ENCODE measurements at regions not wholly inside any gene's neighbourhood (a gene's known extent, or its start where the extent isn't known, plus 50 kb on each side); places are given as distances from the start of the nearest gene placed in this dataset.

DNA sequence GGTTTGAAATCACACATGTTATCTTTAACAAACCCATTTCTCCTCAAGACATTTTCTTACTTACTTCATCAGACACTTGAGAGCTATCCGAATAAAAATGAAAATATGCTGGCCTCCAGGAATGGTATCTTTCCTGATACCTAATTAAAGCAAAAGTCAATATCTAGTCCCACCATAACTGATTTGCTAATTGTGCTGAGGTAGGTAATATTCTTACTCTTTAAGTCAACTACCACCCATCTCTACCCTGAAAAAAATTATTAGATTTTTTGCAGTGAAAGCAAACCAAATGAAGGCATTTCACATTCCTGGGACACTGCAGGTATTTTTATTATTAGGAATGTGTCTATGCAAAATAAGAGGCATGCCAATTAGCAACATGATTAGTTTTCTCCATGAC, 175.8 kb downstream of the QDPR start (continued):
- TF ChIP-seq, protein P1, sequence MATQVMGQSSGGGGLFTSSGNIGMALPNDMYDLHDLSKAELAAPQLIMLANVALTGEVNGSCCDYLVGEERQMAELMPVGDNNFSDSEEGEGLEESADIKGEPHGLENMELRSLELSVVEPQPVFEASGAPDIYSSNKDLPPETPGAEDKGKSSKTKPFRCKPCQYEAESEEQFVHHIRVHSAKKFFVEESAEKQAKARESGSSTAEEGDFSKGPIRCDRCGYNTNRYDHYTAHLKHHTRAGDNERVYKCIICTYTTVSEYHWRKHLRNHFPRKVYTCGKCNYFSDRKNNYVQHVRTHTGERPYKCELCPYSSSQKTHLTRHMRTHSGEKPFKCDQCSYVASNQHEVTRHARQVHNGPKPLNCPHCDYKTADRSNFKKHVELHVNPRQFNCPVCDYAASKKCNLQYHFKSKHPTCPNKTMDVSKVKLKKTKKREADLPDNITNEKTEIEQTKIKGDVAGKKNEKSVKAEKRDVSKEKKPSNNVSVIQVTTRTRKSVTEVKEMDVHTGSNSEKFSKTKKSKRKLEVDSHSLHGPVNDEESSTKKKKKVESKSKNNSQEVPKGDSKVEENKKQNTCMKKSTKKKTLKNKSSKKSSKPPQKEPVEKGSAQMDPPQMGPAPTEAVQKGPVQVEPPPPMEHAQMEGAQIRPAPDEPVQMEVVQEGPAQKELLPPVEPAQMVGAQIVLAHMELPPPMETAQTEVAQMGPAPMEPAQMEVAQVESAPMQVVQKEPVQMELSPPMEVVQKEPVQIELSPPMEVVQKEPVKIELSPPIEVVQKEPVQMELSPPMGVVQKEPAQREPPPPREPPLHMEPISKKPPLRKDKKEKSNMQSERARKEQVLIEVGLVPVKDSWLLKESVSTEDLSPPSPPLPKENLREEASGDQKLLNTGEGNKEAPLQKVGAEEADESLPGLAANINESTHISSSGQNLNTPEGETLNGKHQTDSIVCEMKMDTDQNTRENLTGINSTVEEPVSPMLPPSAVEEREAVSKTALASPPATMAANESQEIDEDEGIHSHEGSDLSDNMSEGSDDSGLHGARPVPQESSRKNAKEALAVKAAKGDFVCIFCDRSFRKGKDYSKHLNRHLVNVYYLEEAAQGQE (IDR thresholded peaks at IDR 0.05; ENCODE audit: unreplicated experiment) = no peak
- TF ChIP-seq EZH2 (IDR thresholded peaks at IDR 0.05; ENCODE audit: low read depth, unreplicated experiment) = no peak
- no peak for TF ChIP-seq POLR2AphosphoS5 (IDR thresholded peaks at IDR 0.05; ENCODE audit: low read depth)
- no peak for TF ChIP-seq ZNF114 (CRISPR knock-in tag; IDR thresholded peaks at IDR 0.05)
- TF ChIP-seq STAT1 (IDR thresholded peaks at IDR 0.05; ENCODE audit: unreplicated experiment) = no peak
- TF ChIP-seq NANOG (IDR thresholded peaks at IDR 0.05; ENCODE audit: borderline replicate concordance) = no peak
- TF ChIP-seq, protein P2, sequence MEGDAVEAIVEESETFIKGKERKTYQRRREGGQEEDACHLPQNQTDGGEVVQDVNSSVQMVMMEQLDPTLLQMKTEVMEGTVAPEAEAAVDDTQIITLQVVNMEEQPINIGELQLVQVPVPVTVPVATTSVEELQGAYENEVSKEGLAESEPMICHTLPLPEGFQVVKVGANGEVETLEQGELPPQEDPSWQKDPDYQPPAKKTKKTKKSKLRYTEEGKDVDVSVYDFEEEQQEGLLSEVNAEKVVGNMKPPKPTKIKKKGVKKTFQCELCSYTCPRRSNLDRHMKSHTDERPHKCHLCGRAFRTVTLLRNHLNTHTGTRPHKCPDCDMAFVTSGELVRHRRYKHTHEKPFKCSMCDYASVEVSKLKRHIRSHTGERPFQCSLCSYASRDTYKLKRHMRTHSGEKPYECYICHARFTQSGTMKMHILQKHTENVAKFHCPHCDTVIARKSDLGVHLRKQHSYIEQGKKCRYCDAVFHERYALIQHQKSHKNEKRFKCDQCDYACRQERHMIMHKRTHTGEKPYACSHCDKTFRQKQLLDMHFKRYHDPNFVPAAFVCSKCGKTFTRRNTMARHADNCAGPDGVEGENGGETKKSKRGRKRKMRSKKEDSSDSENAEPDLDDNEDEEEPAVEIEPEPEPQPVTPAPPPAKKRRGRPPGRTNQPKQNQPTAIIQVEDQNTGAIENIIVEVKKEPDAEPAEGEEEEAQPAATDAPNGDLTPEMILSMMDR (conservative IDR thresholded peaks at IDR 0.05; ENCODE audit: low read depth in 2 of 2) = no peak

DNA sequence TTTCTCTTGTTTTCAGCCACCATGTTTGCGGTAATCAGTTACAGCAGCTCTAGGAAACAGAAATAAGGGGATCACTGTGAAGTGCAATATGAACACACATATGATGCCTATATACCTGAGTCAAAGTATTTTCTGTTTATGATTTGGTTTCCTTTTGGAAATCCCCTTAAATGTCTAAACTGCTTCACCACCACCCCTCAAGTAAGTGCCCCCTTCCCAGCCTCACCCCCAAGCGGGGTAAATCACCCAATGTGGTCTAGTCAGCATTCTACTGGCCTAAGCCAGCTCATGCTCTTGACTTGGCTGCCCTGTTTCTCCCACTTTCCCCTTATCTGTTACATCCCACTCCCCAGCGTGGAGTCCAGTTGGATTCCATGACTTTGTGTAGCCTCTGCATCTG, 176.5 kb downstream of the QDPR start:
- Histone ChIP-seq H3K4me3 (no peak overlapping the region), H3K79me2 (replicated peaks; ENCODE audit: insufficient read depth) (no peaks in the 10 kb centered on the region), H2AFZ (peak overlapping the region; percentile 39; the same call in 1 of the 2 replicates), H3K36me3 (ENCODE audit: insufficient read depth) (no peaks in the 10 kb centered on the region), H3K27ac (ENCODE audit: low read depth) (no peak overlapping the region), H3K4me1 (ENCODE audit: insufficient read depth) (no peaks in the 10 kb centered on the region), H3K9me2 (ENCODE audit: insufficient read depth) (no peaks in the 10 kb centered on the region), H4K20me1 (replicated peaks; ENCODE audit: insufficient read depth) (no peaks in the 10 kb centered on the region), H3K27me3 (ENCODE audit: insufficient read depth) (no peaks in the 10 kb centered on the region), H3F3A (replicated peaks; ENCODE audit: low read depth) (no peaks in the 10 kb centered on the region), H3K4me2 (no peak overlapping the region)
- Mint-ChIP-seq H3K27me3 (ENCODE audit: insufficient read depth, low read depth, poor library complexity) (no peaks in the 10 kb centered on the region), H3K27ac (no peak overlapping the region), H3K4me1 (peaks cover 3% of the 10 kb centered on the region), H3K4me3 (no peak overlapping the region), H3K9me3 (no peaks in the 10 kb centered on the region), H3K36me3 (ENCODE audit: low read depth) (no peaks in the 10 kb centered on the region)
- TF ChIP-seq, protein P3, sequence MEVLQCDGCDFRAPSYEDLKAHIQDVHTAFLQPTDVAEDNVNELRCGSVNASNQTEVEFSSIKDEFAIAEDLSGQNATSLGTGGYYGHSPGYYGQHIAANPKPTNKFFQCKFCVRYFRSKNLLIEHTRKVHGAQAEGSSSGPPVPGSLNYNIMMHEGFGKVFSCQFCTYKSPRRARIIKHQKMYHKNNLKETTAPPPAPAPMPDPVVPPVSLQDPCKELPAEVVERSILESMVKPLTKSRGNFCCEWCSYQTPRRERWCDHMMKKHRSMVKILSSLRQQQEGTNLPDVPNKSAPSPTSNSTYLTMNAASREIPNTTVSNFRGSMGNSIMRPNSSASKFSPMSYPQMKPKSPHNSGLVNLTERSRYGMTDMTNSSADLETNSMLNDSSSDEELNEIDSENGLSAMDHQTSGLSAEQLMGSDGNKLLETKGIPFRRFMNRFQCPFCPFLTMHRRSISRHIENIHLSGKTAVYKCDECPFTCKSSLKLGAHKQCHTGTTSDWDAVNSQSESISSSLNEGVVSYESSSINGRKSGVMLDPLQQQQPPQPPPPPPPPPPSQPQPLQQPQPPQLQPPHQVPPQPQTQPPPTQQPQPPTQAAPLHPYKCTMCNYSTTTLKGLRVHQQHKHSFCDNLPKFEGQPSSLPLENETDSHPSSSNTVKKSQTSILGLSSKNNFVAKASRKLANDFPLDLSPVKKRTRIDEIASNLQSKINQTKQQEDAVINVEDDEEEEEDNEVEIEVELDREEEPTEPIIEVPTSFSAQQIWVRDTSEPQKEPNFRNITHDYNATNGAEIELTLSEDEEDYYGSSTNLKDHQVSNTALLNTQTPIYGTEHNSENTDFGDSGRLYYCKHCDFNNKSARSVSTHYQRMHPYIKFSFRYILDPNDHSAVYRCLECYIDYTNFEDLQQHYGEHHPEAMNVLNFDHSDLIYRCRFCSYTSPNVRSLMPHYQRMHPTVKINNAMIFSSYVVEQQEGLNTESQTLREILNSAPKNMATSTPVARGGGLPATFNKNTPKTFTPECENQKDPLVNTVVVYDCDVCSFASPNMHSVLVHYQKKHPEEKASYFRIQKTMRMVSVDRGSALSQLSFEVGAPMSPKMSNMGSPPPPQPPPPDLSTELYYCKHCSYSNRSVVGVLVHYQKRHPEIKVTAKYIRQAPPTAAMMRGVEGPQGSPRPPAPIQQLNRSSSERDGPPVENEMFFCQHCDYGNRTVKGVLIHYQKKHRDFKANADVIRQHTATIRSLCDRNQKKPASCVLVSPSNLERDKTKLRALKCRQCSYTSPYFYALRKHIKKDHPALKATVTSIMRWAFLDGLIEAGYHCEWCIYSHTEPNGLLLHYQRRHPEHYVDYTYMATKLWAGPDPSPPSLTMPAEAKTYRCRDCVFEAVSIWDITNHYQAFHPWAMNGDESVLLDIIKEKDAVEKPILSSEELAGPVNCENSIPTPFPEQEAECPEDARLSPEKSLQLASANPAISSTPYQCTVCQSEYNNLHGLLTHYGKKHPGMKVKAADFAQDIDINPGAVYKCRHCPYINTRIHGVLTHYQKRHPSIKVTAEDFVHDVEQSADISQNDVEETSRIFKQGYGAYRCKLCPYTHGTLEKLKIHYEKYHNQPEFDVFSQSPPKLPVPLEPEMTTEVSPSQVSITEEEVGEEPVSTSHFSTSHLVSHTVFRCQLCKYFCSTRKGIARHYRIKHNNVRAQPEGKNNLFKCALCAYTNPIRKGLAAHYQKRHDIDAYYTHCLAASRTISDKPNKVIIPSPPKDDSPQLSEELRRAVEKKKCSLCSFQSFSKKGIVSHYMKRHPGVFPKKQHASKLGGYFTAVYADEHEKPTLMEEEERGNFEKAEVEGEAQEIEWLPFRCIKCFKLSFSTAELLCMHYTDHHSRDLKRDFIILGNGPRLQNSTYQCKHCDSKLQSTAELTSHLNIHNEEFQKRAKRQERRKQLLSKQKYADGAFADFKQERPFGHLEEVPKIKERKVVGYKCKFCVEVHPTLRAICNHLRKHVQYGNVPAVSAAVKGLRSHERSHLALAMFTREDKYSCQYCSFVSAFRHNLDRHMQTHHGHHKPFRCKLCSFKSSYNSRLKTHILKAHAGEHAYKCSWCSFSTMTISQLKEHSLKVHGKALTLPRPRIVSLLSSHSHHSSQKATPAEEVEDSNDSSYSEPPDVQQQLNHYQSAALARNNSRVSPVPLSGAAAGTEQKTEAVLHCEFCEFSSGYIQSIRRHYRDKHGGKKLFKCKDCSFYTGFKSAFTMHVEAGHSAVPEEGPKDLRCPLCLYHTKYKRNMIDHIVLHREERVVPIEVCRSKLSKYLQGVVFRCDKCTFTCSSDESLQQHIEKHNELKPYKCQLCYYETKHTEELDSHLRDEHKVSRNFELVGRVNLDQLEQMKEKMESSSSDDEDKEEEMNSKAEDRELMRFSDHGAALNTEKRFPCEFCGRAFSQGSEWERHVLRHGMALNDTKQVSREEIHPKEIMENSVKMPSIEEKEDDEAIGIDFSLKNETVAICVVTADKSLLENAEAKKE (CRISPR knock-in tag; IDR thresholded peaks at IDR 0.05) = no peak
- no peak for TF ChIP-seq EZH2 (IDR thresholded peaks at IDR 0.05; ENCODE audit: low read depth, unreplicated experiment)
- DNase-seq (ENCODE audit: low spot score) (no peak), ATAC-seq (no peak)

All from GM23338 (cell line).